HUES6 (cell line): ENCODE measurements at regions not wholly inside any gene's neighbourhood (a gene's known extent, or its start where the extent isn't known, plus 50 kb on each side); places are given as distances from the start of the nearest gene placed in this dataset.

ENCODE experiments used
- H3K27ac ChIP-seq: 2 replicates; pipeline ENCODE4 v1.7.0; 2013; ENCODE audit warnings: low read depth, mild to moderate bottlenecking, low read length, inconsistent platforms
- H3K27me3 ChIP-seq: 2 replicates; pipeline ENCODE4 v1.6.1; 2013; ENCODE audit warnings: low read length; ENCODE audit not compliant: control insufficient read depth, insufficient read depth
- H3K36me3 ChIP-seq: 2 replicates; pipeline ENCODE4 v1.6.1; 2013; ENCODE audit warnings: low read length; ENCODE audit not compliant: control insufficient read depth, insufficient read depth
- H3K4me1 ChIP-seq: 2 replicates; pipeline ENCODE4 v1.6.1; 2013; ENCODE audit warnings: low read length; ENCODE audit not compliant: control insufficient read depth, insufficient read depth
- H3K4me3 ChIP-seq: 2 replicates; pipeline ENCODE4 v1.5.1; 2013; ENCODE audit warnings: low read depth, low read length
- H3K9ac ChIP-seq: one replicate; pipeline ENCODE4 v1.6.1; 2013; ENCODE audit warnings: mild to moderate bottlenecking, low read length
- H3K9me3 ChIP-seq: 2 replicates; pipeline ENCODE4 v1.6.1; 2013; ENCODE audit warnings: low read depth, low read length; ENCODE audit not compliant: control insufficient read depth, insufficient read depth

DNA sequence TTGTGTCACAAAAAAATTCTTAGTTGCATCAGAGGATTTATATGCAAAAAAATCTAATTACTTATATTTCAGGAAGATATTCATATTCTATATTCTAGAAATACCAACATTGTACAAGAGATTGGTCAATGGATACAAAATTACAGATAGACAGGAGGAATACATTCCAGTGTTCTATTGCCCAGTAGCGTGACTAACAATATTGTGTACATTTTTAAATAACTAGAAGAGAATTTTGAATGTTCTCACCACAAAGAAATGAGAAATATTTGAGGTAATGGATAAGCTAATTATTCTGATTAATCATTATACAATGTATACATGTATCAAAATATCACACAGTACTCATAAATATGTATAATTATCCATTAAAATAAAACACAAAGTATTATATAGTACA is 253.3 kb downstream of the IPMK start:
- Histone ChIP-seq H3K27ac (no peak overlapping the region), H3K4me1 (peaks cover 4% of the 10 kb centered on the region; the same call in 1 of the 2 replicates), H3K4me3 (no peak overlapping the region), H3K9ac (no peak overlapping the region), H3K27me3 (no peaks in the 10 kb centered on the region), H3K36me3 (no peaks in the 10 kb centered on the region), H3K9me3 (peaks cover 6% of the 10 kb centered on the region)

GRCh38 chr10:58013406-58013805 is 254.3 kb downstream of the IPMK start:
- H3K4me3 ChIP-seq: no peak overlapping the region
- H3K9ac ChIP-seq: no peak overlapping the region
- H3K27me3 ChIP-seq: no peaks in the 10 kb centered on the region
- H3K36me3 ChIP-seq: no peaks in the 10 kb centered on the region
- H3K9me3 ChIP-seq: 0 out of 2 replicates have a peak, but pooled peaks cover 3% of the 10 kb centered on the region
- H3K27ac ChIP-seq: no peak overlapping the region
- H3K4me1 ChIP-seq: peaks cover 4% of the 10 kb centered on the region; the same call in 1 of the 2 replicates

- Histone ChIP-seq H3K4me1 (no peaks in the 10 kb centered on the region; the same call in 1 of the 2 replicates), H3K36me3 (no peaks in the 10 kb centered on the region), H3K9ac (no peak overlapping the region), H3K9me3 (no peaks in the 10 kb centered on the region), H3K27ac (no peak overlapping the region), H3K4me3 (no peak overlapping the region), H3K27me3 (no peaks in the 10 kb centered on the region)
Observed at GRCh38 chr10:58010073-58010702, 257.5 kb downstream of the IPMK start.

GRCh38 chr10:58003945-58004344 is 263.7 kb downstream of the IPMK start:
- H3K27ac ChIP-seq: no peak overlapping the region
- no peak overlapping the region for H3K4me3 ChIP-seq
- no peaks in the 10 kb centered on the region for H3K27me3 ChIP-seq
- H3K36me3 ChIP-seq: no peaks in the 10 kb centered on the region
- 0 out of 2 replicates have a peak, but pooled peaks cover 8% of the 10 kb centered on the region for H3K4me1 ChIP-seq
- no peaks in the 10 kb centered on the region for H3K9me3 ChIP-seq
- no peak overlapping the region for H3K9ac ChIP-seq

- no peak overlapping the region for H3K27ac ChIP-seq
- no peaks in the 10 kb centered on the region for H3K27me3 ChIP-seq
- H3K36me3 ChIP-seq: no peaks in the 10 kb centered on the region
- no peak overlapping the region for H3K4me3 ChIP-seq
- no peaks in the 10 kb centered on the region for H3K9me3 ChIP-seq
- H3K4me1 ChIP-seq: 0 out of 2 replicates have a peak, but pooled peaks cover 8% of the 10 kb centered on the region
- H3K9ac ChIP-seq: no peak overlapping the region
Observed at GRCh38 chr10:58001159-58001558, 266.5 kb downstream of the IPMK start.

DNA sequence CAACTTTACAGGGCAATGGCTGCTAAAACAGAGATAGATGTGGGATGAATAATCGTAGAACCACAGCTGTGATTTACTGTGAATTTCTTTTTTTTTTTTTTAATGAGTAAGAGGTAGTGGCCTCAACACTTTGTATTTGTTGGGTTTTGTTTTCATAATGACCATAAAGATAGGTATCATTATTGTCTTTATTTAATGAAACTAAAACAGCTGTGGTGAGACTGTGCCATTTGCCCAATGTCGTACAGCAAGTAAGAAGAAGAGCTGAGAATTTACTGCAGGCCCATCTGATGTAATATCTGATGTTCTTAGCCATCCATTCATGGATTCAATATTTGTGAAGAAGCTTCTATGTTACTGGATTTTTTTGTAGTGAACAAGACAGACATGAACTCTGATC is 271.2 kb downstream of the IPMK start:
- no peak overlapping the region for H3K27ac ChIP-seq
- no peaks in the 10 kb centered on the region for H3K27me3 ChIP-seq

DNA sequence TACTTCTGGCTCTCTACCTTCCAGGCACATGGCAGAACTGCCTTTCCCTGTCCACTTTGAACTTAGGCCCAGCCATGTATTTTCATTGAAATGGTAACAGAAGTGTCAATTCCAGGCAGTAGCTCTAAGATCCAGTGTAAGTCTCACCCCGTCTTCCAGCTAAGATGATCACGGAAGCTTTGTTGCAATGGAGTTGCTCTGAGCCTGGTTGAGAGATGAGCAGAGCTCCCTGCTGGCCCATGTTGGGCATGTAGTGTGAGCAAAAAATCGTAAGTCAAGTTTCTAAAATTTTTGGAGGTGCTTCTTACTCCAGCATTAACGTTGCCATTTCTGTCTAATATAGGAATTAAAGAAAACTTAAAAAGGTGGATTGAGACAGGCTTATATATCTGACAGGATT is 274.4 kb downstream of the IPMK start:
- Histone ChIP-seq H3K4me1 (peaks cover 7% of the 10 kb centered on the region; the same call in 1 of the 2 replicates), H3K36me3 (no peaks in the 10 kb centered on the region), H3K9ac (no peak overlapping the region), H3K27ac (no peak overlapping the region), H3K9me3 (no peaks in the 10 kb centered on the region), H3K27me3 (no peaks in the 10 kb centered on the region), H3K4me3 (no peak overlapping the region)

More for the DNA sequence above, 271.2 kb downstream of the IPMK start:
- no peaks in the 10 kb centered on the region for H3K36me3 ChIP-seq
- H3K4me3 ChIP-seq: no peak overlapping the region
- H3K9me3 ChIP-seq: no peaks in the 10 kb centered on the region
- no peak overlapping the region for H3K9ac ChIP-seq
- peaks cover 15% of the 10 kb centered on the region; the same call in 1 of the 2 replicates for H3K4me1 ChIP-seq

- no peak overlapping the region for H3K9ac ChIP-seq
Observed at GRCh38 chr10:57992321-57993077, 275.2 kb downstream of the IPMK start.

GRCh38 chr10:57988964-57989363 is 278.7 kb downstream of the IPMK start:
- no peaks in the 10 kb centered on the region for H3K36me3 ChIP-seq
- H3K9ac ChIP-seq: no peak overlapping the region
- no peaks in the 10 kb centered on the region for H3K27me3 ChIP-seq
- H3K27ac ChIP-seq: no peak overlapping the region
- H3K4me1 ChIP-seq: peaks cover 7% of the 10 kb centered on the region; the same call in 1 of the 2 replicates
- no peaks in the 10 kb centered on the region for H3K9me3 ChIP-seq
- H3K4me3 ChIP-seq: no peak overlapping the region

More at GRCh38 chr10:57992321-57993077, 275.2 kb downstream of the IPMK start:
- H3K36me3 ChIP-seq: no peaks in the 10 kb centered on the region
- H3K27ac ChIP-seq: no peak overlapping the region
- no peaks in the 10 kb centered on the region for H3K27me3 ChIP-seq
- peaks cover 7% of the 10 kb centered on the region; the same call in 1 of the 2 replicates for H3K4me1 ChIP-seq
- H3K9me3 ChIP-seq: no peaks in the 10 kb centered on the region
- H3K4me3 ChIP-seq: no peak overlapping the region

DNA sequence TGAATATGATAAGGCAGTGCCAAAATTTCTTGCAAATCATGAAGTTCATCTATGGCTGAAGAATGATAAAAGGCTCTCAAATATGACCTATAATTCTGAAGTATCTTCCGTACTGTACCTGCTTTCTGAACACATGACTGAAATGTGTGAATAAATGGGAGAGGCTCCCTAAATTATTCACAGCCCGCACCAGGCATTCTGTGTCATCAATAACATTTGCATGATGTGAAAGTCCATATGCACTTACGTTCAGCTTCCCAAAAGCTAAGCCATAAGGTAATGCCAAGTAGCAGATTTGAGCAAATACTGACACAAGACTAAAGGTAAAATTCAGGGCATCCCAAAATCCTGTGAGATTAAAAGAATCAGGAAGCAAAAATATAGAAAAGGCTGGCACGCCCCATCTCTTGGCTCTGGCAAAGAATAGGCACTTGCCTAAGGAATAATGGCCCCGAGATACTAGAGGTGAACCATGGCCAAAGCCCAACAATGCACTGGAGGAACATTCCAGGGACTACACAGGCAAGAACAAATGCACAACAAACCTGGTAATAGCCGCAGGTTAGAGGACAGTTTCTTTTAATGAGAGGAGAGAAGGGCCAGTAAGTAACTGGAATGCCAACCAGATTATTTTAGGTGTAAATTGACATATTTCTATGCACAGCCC is 280.5 kb downstream of the IPMK start:
- H3K9me3 ChIP-seq: no peaks in the 10 kb centered on the region

DNA sequence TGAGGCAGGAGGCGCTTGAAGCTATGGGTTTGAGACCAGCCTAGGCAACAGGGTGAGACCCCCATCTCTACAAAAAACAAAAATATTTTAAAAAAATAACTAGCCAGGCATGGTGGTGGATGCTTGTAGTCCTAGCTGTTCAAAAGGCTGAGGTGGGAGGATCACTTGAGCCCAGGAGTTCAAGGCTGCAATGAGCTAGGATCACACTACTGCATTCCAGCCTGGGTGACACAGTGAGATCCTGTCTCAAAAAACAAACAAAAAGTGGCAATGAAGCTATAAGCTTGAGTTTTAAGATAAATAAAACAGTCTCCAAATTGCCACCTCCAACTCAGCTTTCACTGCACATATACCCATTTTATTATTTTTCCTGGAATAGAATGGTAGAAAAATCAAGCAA is 281.3 kb downstream of the IPMK start:
- H3K9ac ChIP-seq: no peak overlapping the region

More for the DNA sequence above, 280.5 kb downstream of the IPMK start:
- no peak overlapping the region for H3K9ac ChIP-seq
- H3K4me3 ChIP-seq: no peak overlapping the region
- no peaks in the 10 kb centered on the region for H3K36me3 ChIP-seq
- H3K27ac ChIP-seq: no peak overlapping the region
- no peaks in the 10 kb centered on the region for H3K27me3 ChIP-seq
- H3K4me1 ChIP-seq: 0 out of 2 replicates have a peak, but pooled peaks cover under 1% of the 10 kb centered on the region

More for the DNA sequence above, 281.3 kb downstream of the IPMK start:
- H3K27ac ChIP-seq: no peak overlapping the region
- no peaks in the 10 kb centered on the region for H3K27me3 ChIP-seq
- no peaks in the 10 kb centered on the region for H3K36me3 ChIP-seq
- no peaks in the 10 kb centered on the region for H3K9me3 ChIP-seq
- H3K4me1 ChIP-seq: no peaks in the 10 kb centered on the region
- no peak overlapping the region for H3K4me3 ChIP-seq
